Stimulated activated CD8-positive, alpha-beta memory T cell treated with anti-CD3 and anti-CD28 coated beads, Interleukin-12 subunit alpha, Interleukin-12 subunit beta, amount 100 ng/mL, for 4 hours (primary cell): ENCODE measurements at regions not wholly inside any gene's neighbourhood (a gene's known extent, or its start where the extent isn't known, plus 50 kb on each side); places are given as distances from the start of the nearest gene placed in this dataset.

Source experiments
- DNase-seq: peaks from one replicate; pipeline ENCODE4 v3.0.0-alpha.2; 2020; ENCODE audit warnings: low read depth

GRCh38 chr16:86370062-86370461 lies 140.3 kb upstream of the FOXF1 start:
- DNase-seq = no peak

- no peak for DNase-seq
Measured at GRCh38 chr16:86371083-86371803, 139.1 kb upstream of the FOXF1 start.

GRCh38 chr16:86372193-86372592 lies 138.1 kb upstream of the FOXF1 start:
- DNase-seq = no peak

GRCh38 chr16:86373276-86373901 lies 136.9 kb upstream of the FOXF1 start:
- DNase-seq = no peak

GRCh38 chr16:86374603-86375130 lies 135.7 kb upstream of the FOXF1 start:
- DNase-seq = no peak

- no peak for DNase-seq
Measured at GRCh38 chr16:86375364-86375763, 135.0 kb upstream of the FOXF1 start.

- no peak for DNase-seq
Measured at GRCh38 chr16:86375851-86376250, 134.5 kb upstream of the FOXF1 start.

- no peak for DNase-seq
Measured at GRCh38 chr16:86376837-86377236, 133.5 kb upstream of the FOXF1 start.

GRCh38 chr16:86377251-86378022 lies 132.9 kb upstream of the FOXF1 start:
- DNase-seq = no peak

- no peak for DNase-seq
Measured at GRCh38 chr16:86378128-86378527, 132.2 kb upstream of the FOXF1 start.

GRCh38 chr16:86378831-86379504 lies 131.4 kb upstream of the FOXF1 start:
- DNase-seq = no peak

- DNase-seq = no peak
Measured at GRCh38 chr16:86379505-86379846, 130.9 kb upstream of the FOXF1 start.

GRCh38 chr16:86380030-86380429 lies 130.3 kb upstream of the FOXF1 start:
- no peak for DNase-seq

GRCh38 chr16:86381491-86381890 lies 128.8 kb upstream of the FOXF1 start:
- no peak for DNase-seq

- DNase-seq = no peak
Measured at GRCh38 chr16:86382067-86382773, 128.1 kb upstream of the FOXF1 start.

GRCh38 chr16:86382774-86383407 lies 127.4 kb upstream of the FOXF1 start:
- no peak for DNase-seq

- no peak for DNase-seq
Measured at GRCh38 chr16:86383488-86384262, 126.7 kb upstream of the FOXF1 start.

- DNase-seq = no peak
Measured at GRCh38 chr16:86384263-86384649, 126.1 kb upstream of the FOXF1 start.

GRCh38 chr16:86384980-86385379 lies 125.3 kb upstream of the FOXF1 start:
- DNase-seq = no peak
